HG03103 (cell line): ENCODE measurements at regions not wholly inside any gene's neighbourhood (a gene's known extent, or its start where the extent isn't known, plus 50 kb on each side); places are given as distances from the start of the nearest gene placed in this dataset.
"Not testable (repeated sequence)": the region's sequence is repeated elsewhere in the genome, so short reads cannot be mapped to it uniquely, and the experiment has no call there.

Source experiments
- ATAC-seq: cut with Tn5 transposase; IDR thresholded peaks from one replicate; pipeline ENCODE4 v1.9.1; 2021; ENCODE audit warnings: low read depth; ENCODE audit not compliant: unreplicated experiment

DNA sequence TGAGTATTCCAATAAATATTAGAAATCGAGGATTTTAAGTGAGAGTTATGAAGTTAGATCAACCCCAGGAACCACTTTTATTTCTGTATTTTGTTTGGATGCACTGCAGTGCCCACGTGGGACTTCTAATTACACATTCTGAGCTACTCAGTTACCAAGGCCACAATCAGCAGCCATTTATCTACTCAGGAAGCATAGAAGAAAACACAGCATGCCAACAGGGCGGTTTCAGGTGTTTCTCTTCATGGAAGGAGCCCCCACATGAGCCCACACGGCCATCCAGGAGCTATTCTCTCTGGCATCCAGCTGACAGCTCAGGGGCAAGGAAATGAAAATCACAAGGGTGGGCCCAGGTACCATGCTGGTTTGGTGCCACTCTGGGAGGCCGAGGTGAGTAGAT, 266.5 kb upstream of the MKLN1 start:
- ATAC-seq, result no peak

DNA sequence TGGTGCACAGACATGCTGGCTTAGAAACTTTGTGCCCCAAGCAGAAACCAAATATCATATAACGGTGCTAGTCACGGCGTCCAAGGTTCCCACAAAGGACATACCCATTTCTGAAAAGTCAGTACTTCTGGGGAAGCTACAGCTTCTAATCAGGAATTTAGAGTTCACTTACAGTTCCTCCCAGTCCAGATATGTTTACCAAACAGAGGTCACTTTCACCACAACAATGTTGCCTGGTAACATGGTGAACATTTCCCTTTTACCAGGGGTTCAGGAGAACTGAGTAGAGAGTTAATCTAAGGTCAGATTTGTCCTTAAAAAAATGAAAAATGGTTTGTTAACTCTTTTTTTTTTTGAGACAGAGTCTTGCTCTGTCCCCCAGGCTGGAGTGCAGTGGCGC, 265.9 kb upstream of the MKLN1 start:
- ATAC-seq, result no peak

DNA sequence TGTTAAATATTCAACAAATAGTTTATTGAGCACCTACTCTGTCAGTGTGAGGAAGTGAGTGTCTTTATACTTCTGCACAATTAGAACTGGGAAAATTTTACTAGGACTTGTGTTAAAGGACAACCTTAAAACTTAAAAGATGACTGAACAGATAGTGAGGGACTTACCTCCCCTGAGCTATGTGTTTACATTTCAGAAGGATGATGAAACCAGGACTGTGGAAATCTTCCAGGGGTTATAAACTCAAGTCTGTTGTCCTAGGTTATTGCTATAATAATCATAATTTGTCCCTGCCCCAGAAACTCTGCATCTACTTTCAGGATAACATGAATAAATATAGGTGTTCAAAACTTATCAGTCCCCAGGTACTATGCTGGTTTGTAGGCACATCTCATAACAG, 261.0 kb upstream of the MKLN1 start:
- ATAC-seq, result no peak

- ATAC-seq, result no peak
These were observed 260.5 kb upstream of the MKLN1 start for GRCh38 chr7:131067220-131067619.

DNA sequence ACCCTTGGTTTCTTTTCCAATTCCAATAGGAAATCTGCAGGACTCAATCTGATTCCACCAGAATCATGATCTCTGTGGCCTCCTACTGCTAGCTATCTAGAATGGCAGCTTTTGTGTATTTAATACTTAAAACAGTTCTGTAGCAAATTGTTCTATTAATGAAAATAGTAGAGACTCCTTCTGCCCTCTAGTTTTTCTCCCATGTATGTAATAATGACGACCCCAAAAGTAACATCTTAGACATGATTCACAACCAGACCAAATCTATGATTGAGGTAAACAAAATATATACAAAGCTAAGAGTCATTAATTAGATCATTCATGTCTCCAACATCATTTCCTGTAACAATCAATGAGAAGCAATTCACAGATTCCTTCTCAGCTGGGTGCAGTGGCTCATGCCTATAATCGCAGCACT, 259.1 kb upstream of the MKLN1 start:
- ATAC-seq, result no peak

DNA sequence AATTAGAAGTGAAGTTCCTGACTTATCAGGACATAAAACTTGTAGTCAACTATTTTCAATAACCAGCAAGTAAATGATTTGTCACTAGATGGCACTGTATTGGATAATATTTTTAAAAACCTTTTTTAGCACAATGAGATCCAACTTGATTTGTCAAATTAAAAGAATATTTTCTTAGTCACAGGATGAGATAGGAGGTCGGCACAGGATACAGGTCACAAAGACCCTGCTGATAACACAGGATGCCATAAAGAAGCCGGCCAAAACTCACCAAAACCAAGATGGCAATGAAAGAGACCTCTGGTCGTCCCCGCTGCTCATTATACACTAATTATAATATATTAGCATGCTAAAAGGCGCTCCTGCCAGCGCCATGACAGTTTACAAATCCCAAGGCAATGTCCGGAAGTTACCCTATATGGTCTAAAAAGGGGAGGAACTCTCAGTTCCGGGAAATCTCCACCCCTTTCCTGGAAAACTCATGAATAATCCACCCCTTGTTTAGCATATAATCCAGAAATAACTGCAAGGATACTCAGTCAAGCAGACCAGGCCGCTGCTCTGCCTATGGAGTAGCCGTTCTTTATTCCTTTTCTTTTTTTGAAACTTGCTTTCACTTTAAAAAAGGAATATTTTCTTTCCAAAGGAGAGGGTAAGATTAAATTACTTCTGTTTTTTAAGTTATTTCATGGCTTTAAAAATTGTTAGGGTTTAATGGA, 255.7 kb upstream of the MKLN1 start:
- no peak for ATAC-seq

DNA sequence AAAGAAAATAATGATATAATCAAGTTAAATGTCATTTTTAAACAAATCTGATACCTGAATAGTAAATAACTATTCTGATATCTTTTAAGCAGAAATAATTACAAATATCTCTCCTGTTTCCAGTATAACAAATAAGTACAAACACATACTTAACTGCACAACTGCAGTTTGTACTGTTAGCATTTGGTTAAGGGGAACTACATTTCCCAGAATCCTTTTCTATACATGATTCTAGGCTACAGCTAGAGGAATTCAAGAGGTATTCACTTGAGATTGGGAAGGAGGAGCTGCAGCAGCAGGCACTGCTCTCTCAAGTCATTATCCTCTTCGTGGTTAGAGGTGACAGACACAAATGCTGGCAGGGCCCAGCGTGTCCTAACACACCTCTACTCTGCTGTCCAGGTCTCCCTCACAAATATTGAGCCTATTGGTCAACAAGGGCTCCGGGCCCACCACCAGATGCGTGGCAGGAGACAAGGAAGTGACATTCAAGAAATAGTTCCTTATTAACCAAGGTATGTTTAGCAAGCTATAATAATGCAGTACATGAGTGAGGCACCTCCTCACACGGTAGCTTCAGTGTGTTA, 255.1 kb upstream of the MKLN1 start:
- ATAC-seq, result no peak

GRCh38 chr7:131074043-131074442, 253.6 kb upstream of the MKLN1 start:
- ATAC-seq, result no peak

DNA sequence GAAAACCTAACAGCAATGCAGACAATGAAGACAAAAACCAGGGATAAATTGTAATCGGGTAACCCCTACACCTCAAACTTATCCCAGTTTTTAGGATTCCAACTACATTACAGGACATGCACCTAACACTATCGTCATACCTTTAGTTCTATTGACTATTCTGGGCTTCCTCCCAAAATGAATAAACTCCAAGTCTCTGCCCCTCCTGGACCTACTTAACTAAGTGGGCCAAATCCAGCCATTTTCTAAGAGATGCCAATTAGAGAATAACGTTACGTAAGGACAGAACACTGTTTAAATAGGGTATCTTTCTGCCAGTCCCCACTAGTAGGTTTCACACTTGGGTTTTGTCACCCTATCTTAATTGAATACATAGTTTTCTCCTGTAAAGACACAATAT, 253.1 kb upstream of the MKLN1 start:
- no peak for ATAC-seq

DNA sequence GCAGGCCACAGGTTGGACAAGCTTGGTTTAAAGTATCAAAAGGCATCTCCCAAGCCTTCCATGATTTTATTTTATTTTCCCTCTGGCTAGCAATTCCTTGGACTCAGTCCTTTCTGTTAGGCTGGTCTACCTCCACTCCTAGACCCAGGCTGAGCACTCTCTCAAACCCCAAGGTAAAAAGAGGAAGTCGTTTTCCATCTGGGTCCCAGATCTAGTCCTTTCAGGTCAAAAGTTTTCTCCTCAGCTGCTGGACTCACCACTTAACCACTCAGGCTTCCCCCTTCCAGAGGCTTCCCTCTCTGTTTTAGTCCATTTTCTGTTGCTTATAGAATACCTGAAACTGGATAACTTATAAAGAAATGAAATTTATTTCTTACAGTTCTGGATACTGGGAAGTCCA, 252.3 kb upstream of the MKLN1 start:
- no peak for ATAC-seq

DNA sequence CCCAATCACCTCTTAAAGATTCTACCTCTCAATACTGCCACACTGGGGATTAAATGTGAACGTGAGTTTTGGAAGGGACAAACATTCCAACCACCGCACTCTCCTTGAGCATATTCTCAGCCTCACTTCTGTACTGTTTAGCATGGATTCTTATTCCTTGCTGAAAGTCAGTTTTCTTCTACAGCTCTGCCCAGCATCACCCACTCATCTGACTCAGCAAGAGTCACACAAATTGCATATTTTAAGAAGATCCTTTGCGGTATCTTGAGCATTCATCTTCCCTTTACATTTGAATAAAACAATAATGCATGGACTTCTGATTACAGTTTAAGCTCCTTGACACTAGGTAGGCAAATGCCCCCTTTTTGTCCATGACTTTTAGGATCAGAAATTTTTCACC, 251.6 kb upstream of the MKLN1 start:
- ATAC-seq, result no peak

DNA sequence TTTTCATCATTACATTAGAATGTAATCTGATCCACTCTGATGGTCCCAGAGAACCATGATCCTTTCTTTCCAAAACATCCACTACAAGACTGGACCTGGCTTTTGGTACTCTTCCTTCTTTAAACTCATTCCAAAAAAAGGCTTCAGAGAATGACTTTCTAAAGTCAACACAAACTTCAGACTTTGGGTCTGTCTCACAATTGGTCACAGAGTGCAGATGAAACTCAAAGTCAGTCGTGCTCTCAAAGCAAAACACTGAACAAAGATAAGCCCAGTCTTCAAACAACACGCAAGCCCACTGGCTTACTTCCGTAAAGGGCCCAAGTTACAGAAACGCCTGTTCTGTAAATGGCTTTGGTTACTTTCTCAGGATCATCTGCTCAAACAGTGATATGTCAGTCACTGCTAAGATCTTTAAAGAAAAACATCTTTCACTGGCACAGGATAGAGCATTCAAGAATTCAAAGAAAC, 250.9 kb upstream of the MKLN1 start:
- no peak for ATAC-seq

DNA sequence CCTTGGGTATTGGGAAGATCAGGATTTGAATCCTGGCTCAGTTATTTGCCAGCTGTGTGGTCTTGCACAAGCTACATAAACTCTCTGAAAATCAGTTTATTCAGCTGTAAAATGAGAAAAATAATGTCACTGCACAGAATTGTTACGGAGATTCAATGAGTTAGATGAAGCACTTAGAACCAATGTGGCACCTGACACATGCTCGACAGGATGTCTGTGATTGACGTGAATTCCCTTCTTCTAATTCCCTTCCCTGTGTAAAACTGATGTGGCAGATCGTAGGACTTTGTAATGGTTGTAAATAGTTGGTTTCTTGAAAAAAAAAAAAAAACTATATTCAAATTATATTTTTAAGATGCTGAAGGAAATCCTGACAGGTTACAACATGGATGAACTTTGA, 249.9 kb upstream of the MKLN1 start:
- ATAC-seq, result no peak

- ATAC-seq, result no peak
These were observed 246.9 kb upstream of the MKLN1 start for GRCh38 chr7:131080754-131081153.

GRCh38 chr7:131081308-131081707, 246.4 kb upstream of the MKLN1 start:
- no peak for ATAC-seq

DNA sequence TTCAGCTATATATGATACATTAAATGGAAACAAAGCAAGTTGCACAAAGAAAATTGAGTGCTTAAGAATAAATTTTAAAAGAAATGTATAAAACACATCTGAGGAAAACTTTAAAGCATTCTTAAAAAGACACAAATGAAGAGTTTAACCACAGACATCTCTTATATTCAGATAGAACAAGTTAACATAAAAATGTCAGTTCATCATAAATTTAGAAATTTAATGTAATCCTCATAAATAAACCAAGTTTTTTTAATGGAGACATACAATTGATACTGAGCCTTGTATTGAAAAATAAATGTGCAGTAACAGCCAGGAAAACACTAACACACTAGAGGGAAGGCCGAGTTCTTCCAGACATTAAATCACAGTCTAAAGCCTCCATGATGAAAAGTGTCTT, 243.9 kb upstream of the MKLN1 start:
- ATAC-seq, result no peak

GRCh38 chr7:131084336-131084735, 243.3 kb upstream of the MKLN1 start:
- not testable (repeated sequence) for ATAC-seq

DNA sequence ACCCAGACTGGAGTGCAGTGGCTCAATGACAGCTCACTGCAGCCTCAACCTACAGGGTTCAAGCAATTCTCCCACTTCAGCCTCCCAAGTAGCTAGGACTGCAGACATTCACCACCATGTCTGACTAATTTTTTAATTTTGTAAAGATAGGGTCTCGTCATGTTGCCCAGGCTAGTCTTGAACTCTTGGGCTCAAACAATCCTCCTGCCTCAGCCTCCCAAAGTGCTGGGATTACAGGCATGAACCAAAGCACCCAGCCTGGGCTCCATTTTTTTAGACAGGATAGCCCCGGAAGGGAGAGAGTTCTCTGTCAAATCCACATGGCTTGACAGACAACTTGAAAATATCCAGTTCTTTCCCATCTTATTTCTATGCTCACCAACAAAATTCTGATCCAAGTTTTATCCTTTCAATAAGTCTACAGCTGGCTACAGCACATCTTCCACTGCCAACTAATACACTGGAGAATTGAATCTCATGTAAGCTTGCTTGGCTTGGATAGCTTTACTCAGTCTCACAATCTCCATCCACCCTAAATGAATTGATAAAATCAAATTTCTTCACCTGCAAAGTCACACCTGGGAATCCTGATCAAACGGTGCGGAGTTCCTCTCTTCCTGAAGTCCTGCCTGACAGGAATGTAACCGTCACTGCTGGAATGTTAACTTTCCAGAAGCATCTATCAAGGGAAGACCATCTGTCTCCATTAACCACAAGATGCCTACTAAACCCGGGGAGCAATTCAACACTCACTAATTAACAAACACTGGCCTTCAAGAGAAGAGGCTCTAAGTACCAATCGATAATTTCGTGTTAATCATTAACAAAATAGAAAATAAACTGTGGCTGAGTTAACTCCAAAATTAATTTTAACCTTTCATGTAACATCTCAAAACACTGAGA, 239.7 kb upstream of the MKLN1 start:
- no peak for ATAC-seq

DNA sequence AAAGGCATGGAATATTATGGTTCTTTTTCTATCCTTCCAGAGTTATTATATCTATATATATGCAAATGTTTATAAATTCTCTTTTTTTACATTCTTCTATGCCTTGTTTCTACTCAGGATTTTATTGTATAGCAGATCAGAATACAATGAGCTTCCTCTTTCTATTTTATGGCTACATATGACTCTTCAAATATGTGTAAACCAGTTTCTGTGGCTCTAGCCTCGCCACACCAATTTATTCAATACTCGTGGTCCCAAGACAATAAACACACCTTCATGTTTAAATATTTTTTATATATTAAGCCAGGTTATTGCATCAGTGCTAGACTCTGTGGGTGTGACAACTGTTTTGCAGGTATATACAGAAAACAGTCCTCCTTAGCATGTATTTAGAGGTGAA, 237.5 kb upstream of the MKLN1 start:
- ATAC-seq, result no peak

DNA sequence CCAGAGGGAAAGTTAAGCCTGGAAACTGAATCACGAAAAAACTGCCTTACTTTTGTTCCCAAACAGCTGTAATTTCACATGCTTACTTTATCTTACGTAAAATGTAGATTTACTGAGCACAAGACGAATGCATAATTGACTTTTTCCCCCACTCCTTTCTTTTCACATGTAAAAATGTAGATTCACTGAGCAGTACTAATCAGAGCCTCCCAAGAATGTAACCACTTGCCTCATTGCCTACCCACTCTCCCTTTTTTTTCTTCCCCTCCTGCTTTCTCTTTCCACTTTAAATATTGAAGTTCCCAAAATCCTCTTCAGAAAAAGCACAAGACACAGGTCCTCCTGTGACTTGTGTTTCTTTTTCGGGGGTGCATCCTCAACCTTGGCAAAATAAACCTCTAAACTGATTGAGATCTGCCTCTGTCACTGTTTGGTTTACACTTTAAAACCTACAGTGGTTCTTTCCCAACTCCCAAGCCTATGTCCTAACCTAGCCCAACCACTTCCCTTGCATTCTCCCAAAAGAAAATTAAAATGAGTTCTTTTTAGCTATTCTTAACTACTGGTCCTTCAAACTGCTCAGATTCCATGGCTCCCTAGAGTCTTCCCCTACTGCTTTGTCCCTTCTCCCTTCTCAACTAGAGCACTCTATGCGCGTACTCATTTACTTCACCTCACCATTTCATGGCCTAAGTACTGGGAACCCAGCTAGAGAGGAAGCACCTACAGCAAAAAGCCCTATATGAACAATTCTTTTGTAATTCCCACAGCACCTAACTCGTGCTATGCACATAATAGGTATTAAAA, 236.6 kb upstream of the MKLN1 start:
- no peak for ATAC-seq

DNA sequence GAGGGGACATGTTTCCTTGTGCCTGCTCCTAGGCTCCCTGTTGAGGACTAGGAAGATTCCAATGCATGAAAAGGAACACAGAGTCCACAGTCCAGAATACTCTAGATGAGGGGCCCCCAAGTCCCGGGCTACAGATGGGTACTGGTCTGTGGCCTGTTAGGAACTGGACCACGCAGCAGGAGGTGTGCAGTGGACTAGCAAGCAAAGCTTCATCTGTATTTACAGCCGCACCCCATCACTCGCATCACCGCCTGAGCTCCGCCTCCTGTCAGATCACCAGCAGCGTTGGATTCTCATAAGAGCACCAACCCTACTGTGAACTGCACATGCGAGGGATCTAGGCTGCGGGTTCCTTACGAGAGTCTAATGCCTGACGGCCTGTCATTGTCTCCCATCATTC, 233.0 kb upstream of the MKLN1 start:
- ATAC-seq, result no peak
